ENCODE measurements at regions not wholly inside any gene's neighbourhood (a gene's known extent, or its start where the extent isn't known, plus 50 kb on each side); places are given as distances from the start of the nearest gene placed in this dataset.
"Not testable (repeated sequence)": the region's sequence is repeated elsewhere in the genome, so short reads cannot be mapped to it uniquely, and the experiment has no call there.

DNA sequence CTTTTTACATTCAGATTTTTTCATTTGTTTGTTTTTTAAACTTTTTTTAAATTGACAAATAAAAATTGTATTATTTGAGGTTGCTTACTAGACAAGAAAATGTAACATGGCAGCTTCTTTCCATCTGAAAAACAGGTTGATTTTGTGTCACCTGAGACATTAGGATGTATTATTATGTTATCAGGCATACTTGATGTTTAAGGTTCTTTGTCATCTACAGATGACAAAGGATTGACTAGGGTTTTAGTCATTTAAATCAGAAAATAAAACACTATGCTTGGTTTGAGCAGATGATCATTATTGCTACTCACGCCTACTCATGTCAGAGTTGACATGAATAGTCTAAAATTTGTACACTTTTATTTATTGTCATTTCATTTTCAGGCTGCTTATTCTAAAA, 1494.5 kb downstream of the SLITRK5 start:
- H3K4me3 Mint-ChIP-seq = no peak overlapping the region
- H3K27ac Mint-ChIP-seq = no peak overlapping the region
- H3K4me1 Mint-ChIP-seq = no peaks in the 10 kb centered on the region
- ChIA-PET CTCF (interaction anchor here (0.7 kb wide), 1 partner anchor 1902 kb away, joined by 4 read pairs; no protein-coding TSS in a partner anchor), POLR2A (no interaction called here)
- no peak for DNase-seq
- peaks cover 2% of the 10 kb centered on the region for H3K9me3 Mint-ChIP-seq
- no peaks in the 10 kb centered on the region for H3K36me3 Mint-ChIP-seq (ENCODE audit: low read depth)
- H3K27me3 Mint-ChIP-seq = no peaks in the 10 kb centered on the region

DNA sequence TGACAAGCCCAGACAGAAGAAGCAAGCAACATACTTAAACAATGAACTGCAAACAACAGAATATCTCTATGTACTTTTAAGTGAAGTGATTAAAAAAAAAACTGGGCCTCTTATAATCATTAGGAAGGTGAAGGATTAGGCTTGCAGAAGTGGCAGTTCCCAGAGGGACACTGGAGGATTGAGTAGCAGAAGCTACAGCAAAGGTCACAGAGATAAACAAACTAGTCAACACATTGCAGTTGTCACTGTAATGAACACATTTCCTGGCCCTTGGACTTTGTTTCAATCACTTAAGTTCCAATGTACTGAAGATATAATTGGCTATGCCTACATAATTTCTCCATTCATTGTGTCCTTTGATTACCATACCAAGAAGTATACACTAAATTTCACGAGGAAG, 1498.8 kb downstream of the SLITRK5 start:
- POLR2A ChIA-PET = no interaction called here
- no peaks in the 10 kb centered on the region for H3K4me1 Mint-ChIP-seq
- no peaks in the 10 kb centered on the region for H3K36me3 Mint-ChIP-seq (ENCODE audit: low read depth)
- no peaks in the 10 kb centered on the region for H3K27me3 Mint-ChIP-seq
- no peak for DNase-seq
- CTCF ChIA-PET = no interaction called here
- H3K9me3 Mint-ChIP-seq = no peaks in the 10 kb centered on the region
- no peak overlapping the region for H3K27ac Mint-ChIP-seq
- H3K4me3 Mint-ChIP-seq = no peak overlapping the region

DNA sequence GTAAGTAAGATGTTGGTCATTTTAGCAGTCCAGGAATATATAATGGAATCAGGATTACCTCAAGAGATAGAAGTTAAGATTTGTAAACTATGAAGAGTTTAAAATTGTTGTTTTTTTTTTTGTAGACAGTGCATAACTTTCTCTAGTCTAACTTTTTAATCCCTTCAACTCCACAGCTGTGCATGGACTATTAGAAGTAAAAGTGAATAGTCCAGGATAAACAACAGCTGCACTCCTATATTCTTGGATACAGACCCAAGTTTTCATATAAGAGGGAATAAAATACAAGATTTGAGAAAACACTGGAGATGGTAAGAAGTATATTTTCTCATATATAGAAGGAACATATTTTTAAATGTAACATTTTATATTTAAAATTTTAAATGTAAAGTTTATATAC, 1509.9 kb downstream of the SLITRK5 start:
- H3K9me3 Mint-ChIP-seq = peaks cover 14% of the 10 kb centered on the region
- peaks cover 3% of the 10 kb centered on the region for H3K36me3 Mint-ChIP-seq (ENCODE audit: low read depth)
- H3K27me3 Mint-ChIP-seq = no peaks in the 10 kb centered on the region
- H3K27ac Mint-ChIP-seq = no peak overlapping the region
- no peak for DNase-seq
- ChIA-PET CTCF (no interaction called here), POLR2A (no interaction called here)
- H3K4me3 Mint-ChIP-seq = no peak overlapping the region
- H3K4me1 Mint-ChIP-seq = no peaks in the 10 kb centered on the region

DNA sequence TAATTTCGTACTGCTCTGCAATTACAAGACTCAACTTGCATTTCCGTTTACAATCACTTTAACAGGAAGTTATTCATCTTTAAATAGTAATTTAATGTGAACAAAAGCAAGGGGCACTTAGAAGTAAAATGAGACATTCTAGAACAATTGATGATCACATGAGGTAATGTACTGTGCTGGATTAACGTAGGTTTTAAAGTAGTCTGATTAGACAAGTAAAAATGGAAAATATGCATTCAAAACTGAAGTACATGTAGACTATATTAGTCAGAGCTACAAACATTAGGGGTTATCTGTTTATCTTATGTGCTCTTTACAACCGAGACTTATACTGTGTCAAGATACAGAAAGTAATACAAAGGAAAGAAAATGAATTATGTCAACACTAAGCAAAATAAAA, 1528.0 kb downstream of the SLITRK5 start:
- no peaks in the 10 kb centered on the region for H3K27me3 Mint-ChIP-seq

DNA sequence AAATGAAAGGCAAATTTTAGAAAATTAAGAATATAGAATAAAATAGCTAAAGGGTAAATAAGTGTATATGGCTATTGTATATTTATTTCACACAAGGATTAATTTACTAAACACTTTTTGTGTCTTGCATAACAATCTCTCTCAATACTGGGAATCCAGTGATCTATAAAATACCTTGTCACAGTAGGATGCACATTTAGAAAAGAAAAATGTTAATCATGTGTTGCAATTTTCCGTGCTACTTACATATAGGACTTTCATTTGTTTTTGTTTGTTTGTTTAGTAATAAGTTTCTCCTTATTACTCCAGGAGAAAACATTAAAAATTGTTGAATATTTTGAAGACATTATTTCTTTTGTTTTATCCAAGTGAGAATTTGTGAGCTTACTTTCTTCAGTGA, 1533.3 kb downstream of the SLITRK5 start:
- H3K27me3 Mint-ChIP-seq = no peaks in the 10 kb centered on the region
- no peaks in the 10 kb centered on the region for H3K36me3 Mint-ChIP-seq (ENCODE audit: low read depth)
- H3K27ac Mint-ChIP-seq = no peak overlapping the region
- POLR2A ChIA-PET = no interaction called here
- DNase-seq = no peak
- CTCF ChIA-PET = no interaction called here
- H3K4me3 Mint-ChIP-seq = no peak overlapping the region
- peaks cover 4% of the 10 kb centered on the region for H3K9me3 Mint-ChIP-seq
- no peaks in the 10 kb centered on the region for H3K4me1 Mint-ChIP-seq

More for the DNA sequence above, 1528.0 kb downstream of the SLITRK5 start:
- CTCF ChIA-PET = no interaction called here
- no peaks in the 10 kb centered on the region for H3K36me3 Mint-ChIP-seq (ENCODE audit: low read depth)
- POLR2A ChIA-PET = no interaction called here
- peaks cover 10% of the 10 kb centered on the region for H3K9me3 Mint-ChIP-seq
- no peak for DNase-seq
- no peak overlapping the region for H3K4me3 Mint-ChIP-seq
- H3K27ac Mint-ChIP-seq = no peak overlapping the region
- H3K4me1 Mint-ChIP-seq = no peaks in the 10 kb centered on the region

DNA sequence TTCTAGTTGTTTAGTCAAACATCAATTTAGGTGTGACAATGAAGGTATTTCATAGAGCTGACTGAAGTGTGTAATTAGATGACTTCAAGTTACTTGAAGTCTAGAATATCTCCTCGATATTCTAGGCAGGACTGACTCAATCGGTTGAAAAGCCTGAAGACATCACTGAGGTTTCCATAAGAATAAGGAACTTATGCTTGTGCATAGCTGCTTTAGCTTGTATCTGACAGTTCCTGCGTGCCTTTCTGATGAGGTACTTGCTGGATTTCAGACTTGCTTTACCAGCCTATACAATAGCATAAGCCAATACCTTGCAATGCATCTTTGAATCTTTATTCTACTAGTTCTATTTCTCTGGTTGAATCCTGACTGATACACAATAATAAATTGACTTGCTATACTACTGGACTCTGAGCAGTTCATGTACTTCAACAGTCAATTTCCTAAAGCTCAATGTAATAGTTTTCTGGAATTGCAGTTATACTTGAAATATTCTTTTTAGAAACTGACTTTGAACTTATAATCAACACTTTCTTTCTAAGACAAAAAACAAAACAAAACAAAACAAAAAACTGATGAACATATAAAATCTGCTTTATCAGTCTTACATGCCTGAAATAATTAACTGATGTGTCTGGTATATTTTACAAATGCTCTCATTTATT, 1534.8 kb downstream of the SLITRK5 start:
- H3K9me3 Mint-ChIP-seq = peaks cover 2% of the 10 kb centered on the region
- H3K36me3 Mint-ChIP-seq (ENCODE audit: low read depth) = no peaks in the 10 kb centered on the region
- ChIA-PET POLR2A (no interaction called here), CTCF (no interaction called here)
- no peak overlapping the region for H3K27ac Mint-ChIP-seq
- DNase-seq = no peak
- H3K4me3 Mint-ChIP-seq = no peak overlapping the region
- no peaks in the 10 kb centered on the region for H3K4me1 Mint-ChIP-seq
- no peaks in the 10 kb centered on the region for H3K27me3 Mint-ChIP-seq

DNA sequence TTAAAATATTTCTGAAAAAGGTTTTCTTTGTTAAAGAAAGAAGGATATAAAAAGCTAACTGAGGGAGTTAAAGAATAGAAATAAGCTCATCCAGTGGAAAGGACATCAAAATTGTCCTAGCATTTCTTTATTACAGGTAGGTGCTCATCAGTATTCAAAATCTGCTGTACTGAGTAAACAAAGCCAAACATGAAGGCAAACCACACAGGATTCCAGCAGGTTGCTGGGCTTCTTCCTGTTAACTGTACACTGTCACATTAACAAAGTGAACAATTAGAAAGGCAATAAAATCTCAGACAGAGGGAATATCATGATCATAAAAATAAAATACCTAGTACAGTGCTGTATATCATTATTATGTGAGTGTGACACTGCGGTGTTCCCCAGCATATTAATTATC, 1541.0 kb downstream of the SLITRK5 start:
- Mint-ChIP-seq H3K9me3 (peaks cover 15% of the 10 kb centered on the region), H3K4me1 (no peaks in the 10 kb centered on the region), H3K27me3 (no peaks in the 10 kb centered on the region), H3K27ac (no peak overlapping the region), H3K36me3 (ENCODE audit: low read depth) (no peaks in the 10 kb centered on the region), H3K4me3 (no peak overlapping the region)
- ChIA-PET POLR2A (no interaction called here), CTCF (no interaction called here)
- DNase-seq = no peak

DNA sequence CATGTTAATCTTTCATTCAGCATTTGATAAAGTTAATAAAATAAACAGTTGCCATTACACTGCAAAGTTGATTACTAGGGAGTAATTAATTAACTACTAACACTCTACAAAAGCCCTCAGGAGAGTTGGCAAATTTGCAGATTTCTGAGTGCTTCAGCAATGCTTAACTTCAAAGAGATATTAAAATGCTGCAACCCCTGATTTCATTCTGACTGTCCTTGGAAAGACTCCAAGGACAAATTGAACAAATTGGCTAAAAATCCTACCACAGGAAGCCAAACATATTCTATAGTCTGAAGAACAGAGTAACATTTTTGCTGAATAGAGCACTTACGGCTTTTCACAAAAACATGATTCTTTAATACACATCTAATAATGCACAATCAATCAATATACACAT, 1543.0 kb downstream of the SLITRK5 start:
- Mint-ChIP-seq H3K4me3 (no peak overlapping the region), H3K36me3 (ENCODE audit: low read depth) (no peaks in the 10 kb centered on the region), H3K27ac (no peak overlapping the region), H3K4me1 (no peaks in the 10 kb centered on the region), H3K9me3 (peaks cover 15% of the 10 kb centered on the region), H3K27me3 (no peaks in the 10 kb centered on the region)
- POLR2A ChIA-PET = no interaction called here
- DNase-seq = no peak
- CTCF ChIA-PET = no interaction called here

DNA sequence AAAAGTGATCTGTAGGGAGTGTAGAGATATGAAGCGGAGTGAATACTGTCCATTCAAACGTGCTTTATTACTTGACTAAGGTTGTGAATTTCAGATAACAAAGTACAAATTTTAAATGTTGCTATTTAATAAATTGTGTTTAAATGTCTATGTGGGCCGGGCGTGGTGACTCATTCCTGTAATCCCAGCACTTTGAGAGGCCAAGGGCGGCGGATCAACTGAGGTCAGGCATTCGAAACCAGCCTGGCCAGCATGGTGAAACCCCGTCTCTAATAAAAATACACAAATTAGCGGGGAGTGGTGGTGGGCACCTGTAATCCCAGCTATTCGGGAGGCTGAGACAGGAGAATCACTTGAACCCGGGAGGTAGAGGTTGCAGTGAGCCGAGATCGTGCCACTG, 1544.1 kb downstream of the SLITRK5 start:
- H3K9me3 Mint-ChIP-seq = peaks cover 16% of the 10 kb centered on the region
- H3K36me3 Mint-ChIP-seq (ENCODE audit: low read depth); H3K27me3 Mint-ChIP-seq; POLR2A ChIA-PET; H3K4me3 Mint-ChIP-seq; H3K4me1 Mint-ChIP-seq; DNase-seq; H3K27ac Mint-ChIP-seq; CTCF ChIA-PET: not testable (repeated sequence)

DNA sequence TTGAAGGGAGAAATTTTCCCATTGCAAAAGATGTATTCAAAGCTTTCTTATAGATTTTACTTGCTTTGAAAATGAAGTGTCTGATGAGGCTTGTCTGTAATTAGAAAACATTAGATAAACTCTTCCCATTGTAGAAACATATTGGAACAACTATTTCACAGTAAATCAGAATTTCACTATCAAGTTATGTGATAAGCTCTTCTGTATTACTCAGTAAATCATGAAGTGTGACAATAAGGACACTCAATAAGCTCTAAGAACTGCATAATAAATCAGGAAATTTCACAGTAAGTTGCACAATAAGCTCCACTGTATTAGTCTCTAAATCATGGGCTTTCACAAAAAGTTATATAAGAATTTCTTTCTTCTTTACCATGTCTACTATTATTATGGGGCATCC, 1546.6 kb downstream of the SLITRK5 start:
- Mint-ChIP-seq H3K27ac (no peak overlapping the region), H3K36me3 (ENCODE audit: low read depth) (no peaks in the 10 kb centered on the region), H3K4me3 (no peak overlapping the region), H3K4me1 (no peaks in the 10 kb centered on the region), H3K9me3 (peaks cover 23% of the 10 kb centered on the region), H3K27me3 (no peaks in the 10 kb centered on the region)
- ChIA-PET POLR2A (no interaction called here), CTCF (interaction anchor here (0.6 kb wide), 1 partner anchor 203 kb away, joined by 3 read pairs; no protein-coding TSS in a partner anchor)
- no peak for DNase-seq

DNA sequence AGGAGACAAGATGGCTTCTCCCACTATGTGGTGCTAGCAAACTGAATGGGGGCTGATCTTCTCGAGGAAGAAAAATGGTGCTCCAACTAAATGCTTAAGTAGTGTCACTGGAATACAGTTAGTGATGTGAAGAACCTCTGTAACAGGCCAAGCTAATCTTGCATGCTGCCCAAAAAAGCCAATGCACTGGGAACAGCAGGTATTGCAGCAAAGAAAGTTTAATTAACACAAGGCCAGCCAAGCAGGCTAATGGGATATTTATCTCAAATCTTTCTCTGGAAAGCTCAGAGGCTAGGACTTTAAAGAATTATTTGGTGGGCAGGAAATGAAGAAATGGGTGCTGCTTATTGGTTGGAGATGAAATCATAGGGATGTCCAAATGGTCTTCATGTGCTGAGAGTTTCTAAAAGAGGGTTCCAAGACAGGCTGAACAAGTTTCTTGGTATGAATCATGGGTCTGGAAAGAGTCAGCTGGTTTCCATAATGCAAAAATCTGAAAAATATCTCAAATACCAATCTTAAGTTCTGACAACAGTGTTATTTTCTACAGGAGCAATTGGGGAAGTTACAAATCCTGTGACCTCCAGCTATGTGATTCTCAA, 1550.5 kb downstream of the SLITRK5 start:
- no peaks in the 10 kb centered on the region for H3K27me3 Mint-ChIP-seq
- DNase-seq = no peak
- ChIA-PET POLR2A (no interaction called here), CTCF (no interaction called here)
- H3K36me3 Mint-ChIP-seq (ENCODE audit: low read depth) = no peaks in the 10 kb centered on the region
- no peaks in the 10 kb centered on the region for H3K4me1 Mint-ChIP-seq
- no peak overlapping the region for H3K4me3 Mint-ChIP-seq
- no peak overlapping the region for H3K27ac Mint-ChIP-seq
- H3K9me3 Mint-ChIP-seq = peaks cover 13% of the 10 kb centered on the region

DNA sequence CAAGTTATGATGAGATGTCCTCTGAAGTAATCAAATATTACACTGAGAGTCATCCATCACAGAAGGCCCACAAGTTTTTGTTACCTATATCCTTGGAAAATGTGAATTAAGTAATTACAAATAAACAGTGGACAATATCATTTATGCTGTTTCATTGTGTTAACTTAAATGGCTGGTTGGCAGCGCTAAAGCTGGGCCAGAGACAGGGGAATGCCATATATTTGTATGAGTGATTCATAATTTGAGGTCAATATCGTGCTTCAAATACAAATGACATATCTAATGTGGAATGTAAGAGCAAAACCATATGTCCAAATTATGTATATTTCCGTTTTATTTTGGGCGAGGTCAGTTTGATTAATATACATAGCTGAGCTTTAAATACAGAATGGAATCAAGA, 1556.2 kb downstream of the SLITRK5 start:
- no peaks in the 10 kb centered on the region for H3K4me1 Mint-ChIP-seq
- ChIA-PET POLR2A (no interaction called here), CTCF (no interaction called here)
- H3K27ac Mint-ChIP-seq = no peak overlapping the region
- H3K4me3 Mint-ChIP-seq = no peak overlapping the region
- no peaks in the 10 kb centered on the region for H3K27me3 Mint-ChIP-seq
- H3K36me3 Mint-ChIP-seq (ENCODE audit: low read depth) = no peaks in the 10 kb centered on the region
- H3K9me3 Mint-ChIP-seq = peaks cover 6% of the 10 kb centered on the region
- DNase-seq = no peak

DNA sequence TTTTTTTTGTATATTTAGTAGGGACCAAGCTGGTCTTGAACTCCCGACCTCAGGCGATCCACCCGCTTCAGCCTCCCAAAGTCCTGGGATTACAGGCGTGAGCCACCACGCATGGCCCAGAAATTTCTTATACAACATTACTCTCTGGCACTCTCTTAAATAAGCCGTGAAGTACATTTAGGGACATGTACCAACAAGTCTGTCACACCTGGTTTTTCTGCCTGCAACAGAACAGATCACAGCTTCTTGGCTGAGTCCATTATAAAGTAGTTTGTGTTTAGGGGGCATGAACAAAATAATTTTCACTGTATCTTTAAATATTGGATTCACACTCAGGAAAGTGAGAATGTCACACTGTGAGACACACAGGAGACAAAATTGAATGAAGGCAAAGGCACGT, 1567.3 kb downstream of the SLITRK5 start:
- H3K27ac Mint-ChIP-seq = no peak overlapping the region
- no peak overlapping the region for H3K4me3 Mint-ChIP-seq

DNA sequence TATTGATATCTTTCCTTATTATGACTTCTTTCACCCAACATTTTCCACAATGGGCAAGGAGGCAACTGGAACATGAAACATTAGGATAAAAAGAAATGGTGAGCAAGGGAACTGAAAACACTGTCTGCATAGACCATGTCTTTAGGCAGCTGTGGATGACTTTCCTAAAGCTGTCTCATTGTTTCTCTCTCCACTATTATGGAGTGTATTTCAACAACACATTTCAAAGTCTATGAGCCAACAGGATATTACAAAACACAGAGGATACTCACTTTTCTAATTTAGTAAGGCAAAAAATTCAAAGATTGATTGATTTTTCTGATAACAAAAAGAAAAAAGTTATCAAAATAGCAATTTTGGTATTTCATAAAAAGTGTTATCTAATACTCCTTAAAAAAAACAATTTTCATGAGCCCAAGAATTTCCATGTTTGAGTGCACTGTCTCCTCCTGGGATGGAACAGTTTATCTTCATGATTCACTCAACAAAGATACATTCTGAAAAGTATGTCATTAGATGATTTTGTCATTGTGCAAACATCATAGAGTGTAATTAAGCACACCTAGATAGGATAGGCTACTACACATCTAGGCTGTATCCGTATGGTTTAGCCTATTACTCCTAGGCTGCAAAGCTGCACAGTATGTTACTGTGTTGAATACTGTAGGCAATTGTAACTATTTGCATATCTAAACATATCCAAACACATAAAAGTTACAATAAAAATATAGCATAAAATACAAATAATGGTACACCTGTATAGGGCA, 1568.4 kb downstream of the SLITRK5 start:
- Mint-ChIP-seq H3K4me1 (no peaks in the 10 kb centered on the region), H3K9me3 (peaks cover 7% of the 10 kb centered on the region), H3K27me3 (no peaks in the 10 kb centered on the region), H3K36me3 (ENCODE audit: low read depth) (no peaks in the 10 kb centered on the region), H3K4me3 (no peak overlapping the region), H3K27ac (no peak overlapping the region)
- DNase-seq = no peak
- CTCF ChIA-PET = no interaction called here
- POLR2A ChIA-PET = no interaction called here

More for the DNA sequence above, 1567.3 kb downstream of the SLITRK5 start:
- no peak for DNase-seq
- no peaks in the 10 kb centered on the region for H3K4me1 Mint-ChIP-seq
- H3K36me3 Mint-ChIP-seq (ENCODE audit: low read depth) = no peaks in the 10 kb centered on the region
- ChIA-PET POLR2A (no interaction called here), CTCF (no interaction called here)
- no peaks in the 10 kb centered on the region for H3K27me3 Mint-ChIP-seq
- H3K9me3 Mint-ChIP-seq = peaks cover 4% of the 10 kb centered on the region

All from activated CD4-positive, alpha-beta memory T cell treated with anti-CD3 and anti-CD28 coated beads, Interleukin-2, amount 10 ng/mL, durations not matched to agents 7 days and 5 days (primary cell).